ENCODE measurements at regions not wholly inside any gene's neighbourhood (a gene's known extent, or its start where the extent isn't known, plus 50 kb on each side); places are given as distances from the start of the nearest gene placed in this dataset.

DNA sequence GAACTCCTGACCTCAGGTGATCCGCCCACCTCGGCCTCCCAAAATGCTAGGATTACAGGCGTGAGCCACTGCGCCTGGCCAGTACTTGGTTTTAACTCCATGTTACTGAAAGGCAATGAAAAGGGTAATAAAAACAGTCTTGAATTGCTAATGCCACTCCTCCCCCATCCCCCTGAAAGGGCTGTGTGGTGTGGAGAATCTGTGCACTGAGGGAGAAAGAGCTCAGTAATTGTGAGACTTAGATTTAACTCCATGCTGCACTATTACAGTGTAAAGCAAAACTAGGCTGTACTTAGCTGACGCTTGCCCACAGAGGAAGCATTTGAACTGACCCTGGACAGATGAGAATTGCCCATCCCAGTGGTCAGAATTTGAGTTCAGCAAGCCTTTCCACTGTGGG is 1662.4 kb upstream of the ACO1 start:
- no peak overlapping the region for H3K4me3 ChIP-seq (ENCODE audit: low read length)
- TF ChIP-seq, protein P1, sequence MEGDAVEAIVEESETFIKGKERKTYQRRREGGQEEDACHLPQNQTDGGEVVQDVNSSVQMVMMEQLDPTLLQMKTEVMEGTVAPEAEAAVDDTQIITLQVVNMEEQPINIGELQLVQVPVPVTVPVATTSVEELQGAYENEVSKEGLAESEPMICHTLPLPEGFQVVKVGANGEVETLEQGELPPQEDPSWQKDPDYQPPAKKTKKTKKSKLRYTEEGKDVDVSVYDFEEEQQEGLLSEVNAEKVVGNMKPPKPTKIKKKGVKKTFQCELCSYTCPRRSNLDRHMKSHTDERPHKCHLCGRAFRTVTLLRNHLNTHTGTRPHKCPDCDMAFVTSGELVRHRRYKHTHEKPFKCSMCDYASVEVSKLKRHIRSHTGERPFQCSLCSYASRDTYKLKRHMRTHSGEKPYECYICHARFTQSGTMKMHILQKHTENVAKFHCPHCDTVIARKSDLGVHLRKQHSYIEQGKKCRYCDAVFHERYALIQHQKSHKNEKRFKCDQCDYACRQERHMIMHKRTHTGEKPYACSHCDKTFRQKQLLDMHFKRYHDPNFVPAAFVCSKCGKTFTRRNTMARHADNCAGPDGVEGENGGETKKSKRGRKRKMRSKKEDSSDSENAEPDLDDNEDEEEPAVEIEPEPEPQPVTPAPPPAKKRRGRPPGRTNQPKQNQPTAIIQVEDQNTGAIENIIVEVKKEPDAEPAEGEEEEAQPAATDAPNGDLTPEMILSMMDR (conservative IDR thresholded peaks at IDR 0.05; ENCODE audit: low read length): no peak
- no peak for DNase-seq (ENCODE audit: low read depth)

DNA sequence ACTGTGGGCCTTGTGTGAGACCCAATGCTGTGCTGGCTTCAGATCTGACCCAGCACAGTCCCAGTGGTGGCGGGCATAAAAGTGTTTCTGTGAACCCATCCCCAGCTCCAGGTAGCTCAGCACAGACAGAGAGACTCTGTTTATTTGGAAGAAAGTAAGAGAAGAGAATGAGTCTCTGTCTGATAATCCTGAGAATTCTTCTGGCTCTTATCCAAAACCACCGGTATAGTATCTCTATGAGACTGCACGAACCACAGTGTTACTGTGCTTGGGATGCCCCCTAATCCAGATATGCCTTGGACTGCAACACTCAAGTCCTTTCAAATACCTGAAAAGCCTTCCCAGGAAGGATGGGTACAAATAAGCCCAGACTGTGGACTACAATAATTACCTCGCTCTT is 1660.8 kb upstream of the ACO1 start:
- DNase-seq (ENCODE audit: low read depth): no peak
- TF ChIP-seq, protein P1 (conservative IDR thresholded peaks at IDR 0.05; ENCODE audit: low read length): no peak
- no peak overlapping the region for H3K4me3 ChIP-seq (ENCODE audit: low read length)

DNA sequence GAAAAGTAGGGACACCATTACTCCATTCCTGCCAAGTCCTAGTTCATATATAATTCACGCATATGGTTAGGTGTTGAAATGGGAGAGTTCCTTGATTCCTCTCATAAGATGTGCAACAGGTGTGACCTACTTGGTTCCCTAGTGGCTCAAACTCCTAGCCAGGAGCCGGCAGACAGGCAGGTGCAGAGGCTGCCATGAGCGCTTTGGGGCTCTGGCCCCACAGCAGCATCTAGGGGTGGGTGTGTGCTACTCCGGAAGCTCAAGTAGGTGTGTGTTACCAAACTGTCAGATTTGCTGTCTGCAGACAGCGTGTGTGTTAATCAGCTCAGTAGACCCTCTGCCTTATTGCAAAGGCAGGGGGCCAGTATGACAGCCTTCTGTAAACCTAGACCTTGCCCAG is 1652.4 kb upstream of the ACO1 start:
- TF ChIP-seq, protein P1 (conservative IDR thresholded peaks at IDR 0.05; ENCODE audit: low read length): no peak
- no peak overlapping the region for H3K4me3 ChIP-seq (ENCODE audit: low read length)
- no peak for DNase-seq (ENCODE audit: low read depth)

DNA sequence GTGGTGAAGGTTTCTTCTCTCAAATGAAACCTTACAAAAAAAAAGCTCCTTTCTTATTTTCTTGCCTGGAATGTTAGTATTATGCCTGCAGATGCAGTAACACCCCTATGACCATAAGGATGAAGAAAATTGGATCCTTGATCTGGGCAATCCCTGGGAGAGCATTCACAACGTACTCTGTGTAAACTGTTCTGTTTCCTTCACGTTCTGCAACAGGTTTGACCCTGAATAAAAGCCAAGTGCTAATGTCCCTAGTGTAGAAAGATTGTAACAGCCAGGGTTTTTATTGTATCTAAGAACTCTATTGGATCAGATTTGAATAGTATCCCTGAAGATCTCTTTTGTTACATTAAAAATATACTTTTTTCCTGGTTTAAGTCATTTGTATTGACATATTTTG is 1639.6 kb upstream of the ACO1 start:
- no peak for DNase-seq (ENCODE audit: low read depth)
- no peak overlapping the region for H3K4me3 ChIP-seq (ENCODE audit: low read length)
- TF ChIP-seq, protein P1 (conservative IDR thresholded peaks at IDR 0.05; ENCODE audit: low read length): no peak

DNA sequence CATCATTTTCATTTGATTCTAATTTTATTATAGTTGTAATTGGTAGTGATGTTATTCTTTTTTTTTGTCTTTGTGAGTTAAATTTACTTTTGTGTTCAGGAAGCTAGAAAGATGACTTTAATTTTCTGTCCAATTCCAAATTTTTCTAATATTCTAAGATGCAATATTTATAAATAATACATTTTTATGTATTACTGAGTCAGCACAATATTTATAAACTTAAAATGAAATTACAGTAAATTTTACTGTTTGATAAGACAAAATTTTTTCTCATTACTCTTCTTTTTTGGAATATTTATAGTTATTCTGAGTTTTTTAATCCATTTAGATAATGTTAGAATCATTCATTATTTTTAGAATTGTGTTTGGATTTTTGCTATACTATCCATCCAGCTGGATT is 1637.9 kb upstream of the ACO1 start:
- TF ChIP-seq, protein P1 (conservative IDR thresholded peaks at IDR 0.05; ENCODE audit: low read length): no peak
- DNase-seq (ENCODE audit: low read depth): no peak
- H3K4me3 ChIP-seq (ENCODE audit: low read length): no peak overlapping the region

DNA sequence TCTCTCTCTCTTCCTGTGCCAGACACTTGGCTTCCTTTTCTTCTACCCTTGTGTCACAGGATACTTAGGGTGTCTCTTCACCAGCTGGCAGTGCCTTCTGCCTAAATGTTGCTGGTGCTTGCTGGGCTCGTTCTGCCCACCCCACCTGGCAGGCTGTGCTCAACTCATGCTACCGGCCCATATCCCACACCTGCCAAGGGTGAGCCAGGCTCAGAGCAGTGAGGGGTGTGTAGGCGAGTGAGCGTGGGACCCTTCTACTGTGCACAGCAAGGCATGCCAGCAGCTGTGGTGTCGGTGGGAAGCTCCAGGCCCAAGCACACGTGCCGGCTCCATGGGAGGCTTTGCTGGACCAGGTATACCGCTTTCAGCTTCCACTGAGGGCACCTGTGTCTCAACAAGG is 1626.7 kb upstream of the ACO1 start:
- TF ChIP-seq, protein P1 (conservative IDR thresholded peaks at IDR 0.05; ENCODE audit: low read length): no peak
- H3K4me3 ChIP-seq (ENCODE audit: low read length): no peak overlapping the region
- DNase-seq (ENCODE audit: low read depth): no peak

DNA sequence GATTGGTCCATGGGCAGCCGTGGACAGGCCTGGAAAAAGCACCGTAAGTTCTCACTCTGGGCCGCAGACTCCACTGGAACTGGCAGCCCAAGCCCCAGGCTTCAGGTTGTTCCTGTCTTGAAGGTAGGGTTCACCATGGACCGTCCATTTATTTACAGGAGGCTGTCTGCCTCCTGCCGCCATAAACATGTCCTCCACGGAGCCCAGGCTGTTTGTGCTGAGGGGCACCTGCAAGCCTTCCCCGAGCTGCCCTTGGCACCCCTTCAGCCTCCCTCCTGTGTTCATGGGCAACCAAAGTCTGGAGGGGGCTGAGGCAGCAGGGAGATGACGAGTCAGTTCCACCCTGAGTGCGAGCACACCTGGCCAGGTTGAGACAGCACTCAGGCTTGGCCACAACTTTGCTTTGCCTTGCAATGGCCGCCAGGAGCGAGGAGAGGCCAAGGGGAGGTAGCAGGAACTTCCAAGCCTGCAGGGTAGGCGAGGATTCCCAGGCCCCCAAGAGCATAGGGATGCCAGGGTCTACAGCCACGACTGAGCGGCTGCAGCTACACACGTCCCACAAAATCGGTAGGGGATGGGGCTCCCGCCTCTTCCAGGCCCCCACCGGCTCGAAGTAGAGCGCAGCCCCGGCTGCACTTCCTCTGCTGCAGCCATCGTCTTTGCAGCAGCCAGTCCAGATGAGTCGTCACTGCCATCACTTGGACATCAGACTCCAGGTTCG is 1625.6 kb upstream of the ACO1 start:
- TF ChIP-seq, protein P1 (conservative IDR thresholded peaks at IDR 0.05; ENCODE audit: low read length): no peak
- no peak for DNase-seq (ENCODE audit: low read depth)
- H3K4me3 ChIP-seq (ENCODE audit: low read length): no peak overlapping the region

Measured in AG10803 (cell line).